Epithelial cell of esophagus (primary cell): ENCODE measurements at regions not wholly inside any gene's neighbourhood (a gene's known extent, or its start where the extent isn't known, plus 50 kb on each side); places are given as distances from the start of the nearest gene placed in this dataset.
A peak's percentile ranks its signal among the peaks of the same experiment; 100 is the strongest.

Source experiments
- DNase-seq: peaks from one replicate; pipeline ENCODE4 v3.0.0; 2010; ENCODE audit warnings: low read depth
- H3K4me3 ChIP-seq: 2 replicates; pipeline ENCODE4 v1.5.1; 2011; ENCODE audit warnings: mild to moderate bottlenecking, low read length, control low read depth
- TF ChIP-seq, protein P1 (sequence below): IDR thresholded peaks from 2 replicates; pipeline ENCODE4 v1.5.1; 2011; ENCODE audit warnings: low read depth, mild to moderate bottlenecking, low read length, control low read depth, inconsistent platforms; ENCODE audit not compliant: insufficient read depth; ENCODE audit errors: missing control alignments

GRCh38 chr2:122523981-122524380, 768.5 kb downstream of the TSN start:
- no peak overlapping the region for H3K4me3 ChIP-seq
- DNase-seq = no peak
- TF ChIP-seq, protein P1, sequence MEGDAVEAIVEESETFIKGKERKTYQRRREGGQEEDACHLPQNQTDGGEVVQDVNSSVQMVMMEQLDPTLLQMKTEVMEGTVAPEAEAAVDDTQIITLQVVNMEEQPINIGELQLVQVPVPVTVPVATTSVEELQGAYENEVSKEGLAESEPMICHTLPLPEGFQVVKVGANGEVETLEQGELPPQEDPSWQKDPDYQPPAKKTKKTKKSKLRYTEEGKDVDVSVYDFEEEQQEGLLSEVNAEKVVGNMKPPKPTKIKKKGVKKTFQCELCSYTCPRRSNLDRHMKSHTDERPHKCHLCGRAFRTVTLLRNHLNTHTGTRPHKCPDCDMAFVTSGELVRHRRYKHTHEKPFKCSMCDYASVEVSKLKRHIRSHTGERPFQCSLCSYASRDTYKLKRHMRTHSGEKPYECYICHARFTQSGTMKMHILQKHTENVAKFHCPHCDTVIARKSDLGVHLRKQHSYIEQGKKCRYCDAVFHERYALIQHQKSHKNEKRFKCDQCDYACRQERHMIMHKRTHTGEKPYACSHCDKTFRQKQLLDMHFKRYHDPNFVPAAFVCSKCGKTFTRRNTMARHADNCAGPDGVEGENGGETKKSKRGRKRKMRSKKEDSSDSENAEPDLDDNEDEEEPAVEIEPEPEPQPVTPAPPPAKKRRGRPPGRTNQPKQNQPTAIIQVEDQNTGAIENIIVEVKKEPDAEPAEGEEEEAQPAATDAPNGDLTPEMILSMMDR = no peak

- no peak for DNase-seq
- TF ChIP-seq, protein P1 = no peak
- no peak overlapping the region for H3K4me3 ChIP-seq
These were observed 769.9 kb downstream of the TSN start for GRCh38 chr2:122525336-122525735.

GRCh38 chr2:122528061-122528460, 772.6 kb downstream of the TSN start:
- TF ChIP-seq, protein P1 = no peak
- no peak overlapping the region for H3K4me3 ChIP-seq
- peak; percentile 8 for DNase-seq

- H3K4me3 ChIP-seq = no peak overlapping the region
- DNase-seq = peak; percentile 29
- TF ChIP-seq, protein P1 = no peak
These were observed 773.7 kb downstream of the TSN start for GRCh38 chr2:122528958-122529705.

GRCh38 chr2:122530814-122531213, 775.4 kb downstream of the TSN start:
- no peak for DNase-seq
- no peak overlapping the region for H3K4me3 ChIP-seq
- TF ChIP-seq, protein P1 = no peak

GRCh38 chr2:122531290-122532071, 776.0 kb downstream of the TSN start:
- H3K4me3 ChIP-seq = no peak overlapping the region
- TF ChIP-seq, protein P1 = peak; percentile 15
- no peak for DNase-seq
